Uterus (tissue), 3 donors: ENCODE measurements at regions not wholly inside any gene's neighbourhood (a gene's known extent, or its start where the extent isn't known, plus 50 kb on each side); places are given as distances from the start of the nearest gene placed in this dataset.

Experiments
- DNase-seq, 2 donors: peaks; one replicate each; pipeline ENCODE4 v3.0.0-alpha.2; 2019 to 2020
- H3K27ac ChIP-seq, 2 donors: fragments of 200-600 bp; sonication (generic); 1 replicate in 1 of 2; 2 replicates in 1 of 2; pipeline ENCODE4 v1.5.1; 2016 to 2018
- H3K27me3 ChIP-seq, 2 donors: fragments of 200-600 bp; sonication (generic); one replicate each; pipeline ENCODE4 v1.5.1; 2018 to 2019; ENCODE audit warnings: control low read depth in 1 of 2
- H3K36me3 ChIP-seq, 2 donors: fragments of 200-600 bp; sonication (generic); one replicate each; pipeline ENCODE4 v1.5.1; 2019; ENCODE audit warnings: control low read depth in 1 of 2
- H3K4me1 ChIP-seq, 2 donors: fragments of 200-600 bp; sonication (generic); one replicate each; pipeline ENCODE4 v1.5.1; 2018 to 2019; ENCODE audit warnings: control low read depth in 1 of 2
- H3K4me3 ChIP-seq, 2 donors: fragments of 200-600 bp; sonication (generic); 1 replicate in 1 of 2; 2 replicates in 1 of 2; pipeline ENCODE4 v1.5.1; 2018 to 2019; ENCODE audit warnings: mild to moderate bottlenecking in 1 of 2
- H3K9me3 ChIP-seq, 2 donors: fragments of 200-600 bp; sonication (generic); one replicate each; pipeline ENCODE4 v1.5.1; 2019; ENCODE audit warnings: control low read depth in 1 of 2
- CTCF ChIP-seq, 4 experiments: fragments of 200-600 bp in 2 of 4; fragments of 450-650 bp in 2 of 4; sonication (generic) in 2 of 4; IDR thresholded peaks; one replicate each; pipeline ENCODE4 v1.5.1; 2016 to 2019; ENCODE audit warnings: antibody characterized with exemption in 4 of 4, mild to moderate bottlenecking in 2 of 4, moderate library complexity in 1 of 4
- POLR2A ChIP-seq, 2 donors: fragments of 450-650 bp; IDR thresholded peaks; one replicate each; pipeline ENCODE4 v1.6.1; 2016; ENCODE audit warnings: antibody characterized with exemption in 2 of 2, mild to moderate bottlenecking in 1 of 2, moderate library complexity in 1 of 2
- intact Hi-C: fragments of 100-400 bp; cut with DNase I; formaldehyde crosslinking; loops from one replicate; pipeline ENCODE4 v1.15.1; 2023; ENCODE audit warnings: low total_unique reads
- donor health status: DM: yes; HTN: yes; CAD: no.

GRCh38 chr7:106480161-106480579 is 180.8 kb downstream of the CCDC71L start:
- intact Hi-C loops, result no loop called here
- DNase-seq, result no peak
- Histone ChIP-seq H3K4me1 (no peaks in the 10 kb centered on the region), H3K27ac (no peak overlapping the region), H3K27me3 (no peaks in the 10 kb centered on the region), H3K4me3 (no peak overlapping the region), H3K36me3 (no peaks in the 10 kb centered on the region), H3K9me3 (no peaks in the 10 kb centered on the region)
- no peak for TF ChIP-seq CTCF (IDR thresholded peaks at IDR 0.05)
- TF ChIP-seq POLR2A (IDR thresholded peaks at IDR 0.05), result no peak

GRCh38 chr7:106476751-106477150 is 184.2 kb downstream of the CCDC71L start:
- H3K27me3 ChIP-seq, result no peaks in the 10 kb centered on the region
- H3K9me3 ChIP-seq, result no peaks in the 10 kb centered on the region
- H3K4me1 ChIP-seq, result no peaks in the 10 kb centered on the region
- DNase-seq, result no peak
- no peak overlapping the region for H3K27ac ChIP-seq
- no peak for TF ChIP-seq POLR2A (IDR thresholded peaks at IDR 0.05)
- TF ChIP-seq CTCF (IDR thresholded peaks at IDR 0.05), result no peak
- H3K4me3 ChIP-seq, result no peak overlapping the region
- H3K36me3 ChIP-seq, result no peaks in the 10 kb centered on the region
- intact Hi-C loops, result no loop called here

DNA sequence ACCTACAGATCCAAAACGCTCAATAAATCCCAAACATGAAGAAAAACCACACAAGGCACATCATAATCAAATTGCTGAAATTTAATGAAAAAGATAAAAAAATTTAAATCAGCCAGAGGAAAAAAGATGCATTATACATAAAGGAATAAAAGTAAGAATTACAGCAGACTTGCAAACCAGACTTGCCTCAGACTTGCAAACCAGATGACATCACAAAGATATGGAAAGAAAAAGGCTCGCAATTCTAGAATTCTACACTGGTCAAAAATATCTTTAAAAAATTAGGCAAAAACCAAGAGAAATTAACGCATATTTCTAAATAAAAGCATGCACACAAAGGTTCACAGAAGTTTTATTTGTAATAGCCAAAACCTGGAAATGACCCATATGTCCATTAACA is 188.0 kb upstream of the NAMPT start:
- no peaks in the 10 kb centered on the region for H3K27me3 ChIP-seq
- H3K4me3 ChIP-seq, result no peak overlapping the region
- DNase-seq, result no peak
- H3K4me1 ChIP-seq, result no peaks in the 10 kb centered on the region
- TF ChIP-seq CTCF (IDR thresholded peaks at IDR 0.05) (no peak), POLR2A (IDR thresholded peaks at IDR 0.05) (no peak)
- H3K36me3 ChIP-seq, result no peaks in the 10 kb centered on the region
- intact Hi-C loops, result no loop called here
- H3K9me3 ChIP-seq, result no peaks in the 10 kb centered on the region
- H3K27ac ChIP-seq, result no peak overlapping the region

DNA sequence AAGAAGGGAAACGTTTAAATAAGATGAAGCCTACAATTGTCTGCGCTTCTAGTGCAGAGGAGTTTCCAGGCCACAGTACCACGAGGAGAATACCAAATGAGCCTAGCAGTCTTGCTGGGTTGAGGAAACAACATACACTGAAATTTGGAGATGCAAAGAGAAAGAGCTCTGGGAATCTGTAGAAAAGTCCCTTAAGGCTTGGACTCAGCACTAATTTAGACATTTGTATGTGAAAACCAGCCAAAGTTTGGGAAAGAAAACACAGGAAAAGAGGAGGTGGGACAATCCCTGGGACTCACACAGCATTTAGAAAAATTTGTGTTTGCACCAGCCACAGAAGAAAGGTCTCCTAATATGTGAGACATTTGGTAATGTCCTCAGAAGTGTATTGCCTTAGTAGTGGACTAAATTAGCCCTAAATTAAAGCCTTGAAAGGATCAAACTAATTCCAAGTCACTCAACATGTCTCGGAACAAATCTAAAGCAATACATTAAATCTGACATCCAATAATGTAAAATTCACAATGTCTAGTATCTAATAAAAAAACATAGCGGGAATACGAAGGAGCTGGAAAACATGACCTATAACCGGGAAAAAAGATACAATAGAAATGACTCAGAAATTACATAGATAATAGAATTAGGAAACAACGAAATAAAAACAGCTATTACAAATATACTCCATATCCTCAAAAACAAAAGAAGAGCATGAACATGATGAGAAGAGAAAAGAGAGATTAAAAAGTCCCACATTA is 187.1 kb upstream of the NAMPT start:
- H3K4me3 ChIP-seq, result no peak overlapping the region
- H3K27me3 ChIP-seq, result no peaks in the 10 kb centered on the region
- no peaks in the 10 kb centered on the region for H3K9me3 ChIP-seq
- TF ChIP-seq CTCF (IDR thresholded peaks at IDR 0.05) (no peak), POLR2A (IDR thresholded peaks at IDR 0.05) (no peak)
- DNase-seq, result no peak
- H3K27ac ChIP-seq, result no peak overlapping the region
- intact Hi-C loops, result no loop called here
- H3K36me3 ChIP-seq, result no peaks in the 10 kb centered on the region
- no peaks in the 10 kb centered on the region for H3K4me1 ChIP-seq

- Histone ChIP-seq H3K4me1 (no peaks in the 10 kb centered on the region), H3K27ac (no peak overlapping the region), H3K27me3 (no peaks in the 10 kb centered on the region), H3K9me3 (no peaks in the 10 kb centered on the region), H3K4me3 (no peak overlapping the region), H3K36me3 (no peaks in the 10 kb centered on the region)
- intact Hi-C loops, result no loop called here
- no peak for TF ChIP-seq POLR2A (IDR thresholded peaks at IDR 0.05)
- TF ChIP-seq CTCF (IDR thresholded peaks at IDR 0.05), result no peak
- no peak for DNase-seq
Observed at GRCh38 chr7:106471021-106471420, 186.2 kb upstream of the NAMPT start.
